GM18909 (cell line): ENCODE measurements at regions not wholly inside any gene's neighbourhood (a gene's known extent, or its start where the extent isn't known, plus 50 kb on each side); places are given as distances from the start of the nearest gene placed in this dataset.
"Not testable (repeated sequence)": the region's sequence is repeated elsewhere in the genome, so short reads cannot be mapped to it uniquely, and the experiment has no call there.

ENCODE experiments used
- ATAC-seq: cut with Tn5 transposase; IDR thresholded peaks from one replicate; pipeline ENCODE4 v1.9.1; 2021; ENCODE audit warnings: mild to moderate bottlenecking; ENCODE audit not compliant: unreplicated experiment, poor library complexity

- ATAC-seq = not testable (repeated sequence)
Measured at GRCh38 chr10:33867199-33867789, 532.8 kb upstream of the NRP1 start.

GRCh38 chr10:33863352-33863751 lies 528.9 kb upstream of the NRP1 start:
- no peak for ATAC-seq

GRCh38 chr10:33862536-33863105 lies 528.2 kb upstream of the NRP1 start:
- ATAC-seq = no peak

- no peak for ATAC-seq
Measured at GRCh38 chr10:33861833-33862232, 527.4 kb upstream of the NRP1 start.

GRCh38 chr10:33861016-33861704 lies 526.7 kb upstream of the NRP1 start:
- no peak for ATAC-seq

GRCh38 chr10:33860552-33860951 lies 526.1 kb upstream of the NRP1 start:
- ATAC-seq = no peak

- ATAC-seq = no peak
Measured at GRCh38 chr10:33859319-33860022, 525.0 kb upstream of the NRP1 start.

GRCh38 chr10:33858326-33858725 lies 523.9 kb upstream of the NRP1 start:
- no peak for ATAC-seq

GRCh38 chr10:33853221-33853620 lies 518.8 kb upstream of the NRP1 start:
- not testable (repeated sequence) for ATAC-seq

GRCh38 chr10:33843379-33843778 lies 508.9 kb upstream of the NRP1 start:
- no peak for ATAC-seq

- ATAC-seq = no peak
Measured at GRCh38 chr10:33841678-33842077, 507.2 kb upstream of the NRP1 start.

- ATAC-seq = no peak
Measured at GRCh38 chr10:33838731-33839130, 504.3 kb upstream of the NRP1 start.

GRCh38 chr10:33837736-33838135 lies 503.3 kb upstream of the NRP1 start:
- no peak for ATAC-seq

- ATAC-seq = no peak
Measured at GRCh38 chr10:33835556-33835955, 501.1 kb upstream of the NRP1 start.

GRCh38 chr10:33833566-33833965 lies 499.1 kb upstream of the NRP1 start:
- ATAC-seq = no peak

GRCh38 chr10:33832124-33832787 lies 497.8 kb upstream of the NRP1 start:
- no peak for ATAC-seq

GRCh38 chr10:33831591-33831990 lies 497.1 kb upstream of the NRP1 start:
- ATAC-seq = no peak

- not testable (repeated sequence) for ATAC-seq
Measured at GRCh38 chr10:33829899-33830298, 495.4 kb upstream of the NRP1 start.

GRCh38 chr10:33828592-33828991 lies 494.1 kb upstream of the NRP1 start:
- ATAC-seq = no peak

- ATAC-seq = no peak
Measured at GRCh38 chr10:33826186-33826585, 491.7 kb upstream of the NRP1 start.

- ATAC-seq = no peak
Measured at GRCh38 chr10:33822774-33823173, 488.3 kb upstream of the NRP1 start.
